HK-2 (cell line): ENCODE measurements at regions not wholly inside any gene's neighbourhood (a gene's known extent, or its start where the extent isn't known, plus 50 kb on each side); places are given as distances from the start of the nearest gene placed in this dataset.
A peak's percentile ranks its signal among the peaks of the same experiment; 100 is the strongest.

Source experiments
- DNase-seq: peaks from one replicate; pipeline ENCODE4 v3.0.0-alpha.2; 2018; ENCODE audit not compliant: unreplicated experiment

GRCh38 chr9:99436616-99437015 is 214.5 kb downstream of the SEC61B start:
- DNase-seq: no peak

GRCh38 chr9:99437145-99437544 is 215.1 kb downstream of the SEC61B start:
- DNase-seq: no peak

GRCh38 chr9:99438596-99438995 is 216.5 kb downstream of the SEC61B start:
- DNase-seq: no peak

GRCh38 chr9:99441829-99442228 is 219.7 kb downstream of the SEC61B start:
- DNase-seq: no peak

- DNase-seq: peak; percentile 34
Measured at GRCh38 chr9:99445371-99445891, 223.3 kb downstream of the SEC61B start.

- DNase-seq: no peak
Measured at GRCh38 chr9:99445920-99446319, 223.8 kb downstream of the SEC61B start.

- no peak for DNase-seq
Measured at GRCh38 chr9:99447951-99448350, 225.9 kb downstream of the SEC61B start.

- no peak for DNase-seq
Measured at GRCh38 chr9:99449726-99450125, 227.6 kb downstream of the SEC61B start.

GRCh38 chr9:99451112-99451606 is 229.1 kb downstream of the SEC61B start:
- DNase-seq: no peak

GRCh38 chr9:99457406-99457805 is 235.3 kb downstream of the SEC61B start:
- DNase-seq: no peak

- DNase-seq: no peak
Measured at GRCh38 chr9:99457981-99458380, 235.9 kb downstream of the SEC61B start.

- no peak for DNase-seq
Measured at GRCh38 chr9:99459919-99460318, 237.8 kb downstream of the SEC61B start.

- DNase-seq: no peak
Measured at GRCh38 chr9:99463131-99463530, 241.0 kb downstream of the SEC61B start.

- no peak for DNase-seq
Measured at GRCh38 chr9:99464568-99464967, 242.5 kb downstream of the SEC61B start.

GRCh38 chr9:99465231-99465907 is 243.3 kb downstream of the SEC61B start:
- DNase-seq: no peak

GRCh38 chr9:99466104-99466503 is 244.0 kb downstream of the SEC61B start:
- no peak for DNase-seq

GRCh38 chr9:99466781-99467180 is 244.7 kb downstream of the SEC61B start:
- no peak for DNase-seq

- DNase-seq: no peak
Measured at GRCh38 chr9:99471033-99471432, 249.0 kb downstream of the SEC61B start.

- DNase-seq: no peak
Measured at GRCh38 chr9:99472240-99472915, 250.3 kb downstream of the SEC61B start.

- DNase-seq: no peak
Measured at GRCh38 chr9:99472916-99473245, 250.8 kb downstream of the SEC61B start.

- no peak for DNase-seq
Measured at GRCh38 chr9:99474186-99474585, 252.1 kb downstream of the SEC61B start.

- no peak for DNase-seq
Measured at GRCh38 chr9:99475401-99476065, 253.5 kb downstream of the SEC61B start.
